OCI-LY3 (cell line): ENCODE measurements at regions not wholly inside any gene's neighbourhood (a gene's known extent, or its start where the extent isn't known, plus 50 kb on each side); places are given as distances from the start of the nearest gene placed in this dataset.
A peak's percentile ranks its signal among the peaks of the same experiment; 100 is the strongest.

Experiments
- H2AFZ ChIP-seq: fragments of 200-600, 300-600 bp; shearing (Covaris generic); 2 replicates; pipeline ENCODE4 v1.6.0; 2014; ENCODE audit warnings: antibody characterized with exemption, low read depth, low read length
- H3K27ac ChIP-seq: fragments of 200-600, 300-600 bp; sonication (generic); 2 replicates; pipeline ENCODE4 v1.5.1; 2014; ENCODE audit warnings: mild to moderate bottlenecking, low read length, moderate library complexity, mixed read lengths
- H3K27me3 ChIP-seq: fragments of 200-600, 300-600 bp; sonication (generic); 2 replicates; pipeline ENCODE4 v1.6.1; 2014; ENCODE audit warnings: low read depth, low read length, mixed read lengths
- H3K36me3 ChIP-seq: fragments of 200-600, 300-600 bp; sonication (generic); replicated peaks from 2 replicates; pipeline ENCODE3; 2014; ENCODE audit warnings: low read depth, low read length, mixed read lengths
- H3K4me1 ChIP-seq: fragments of 300-600, 200-600 bp; sonication (generic); 2 replicates; pipeline ENCODE4 v1.6.1; 2014; ENCODE audit warnings: low read length, mixed read lengths
- H3K4me2 ChIP-seq: fragments of 200-600, 300-600 bp; sonication (generic); 2 replicates; pipeline ENCODE4 v1.6.1; 2014; ENCODE audit warnings: low read length, mixed read lengths
- H3K4me3 ChIP-seq: fragments of 300-600, 200-600 bp; sonication (generic); 2 replicates; pipeline ENCODE4 v1.5.1; 2014; ENCODE audit warnings: antibody characterized with exemption, mild to moderate bottlenecking, low read length, moderate library complexity
- H3K79me2 ChIP-seq: fragments of 300-600, 200-600 bp; shearing (Covaris generic); 2 replicates; pipeline ENCODE4 v1.6.1; 2014; ENCODE audit warnings: mild to moderate bottlenecking, low read length, mixed read lengths
- H3K9ac ChIP-seq: fragments of 300-600, 200-600 bp; shearing (Covaris generic); 2 replicates; pipeline ENCODE4 v1.6.0; 2014; ENCODE audit warnings: mild to moderate bottlenecking, low read length, moderate library complexity
- H3K9me3 ChIP-seq: fragments of 200-600, 300-600 bp; shearing (Covaris generic); 2 replicates; pipeline ENCODE4 v1.6.1; 2014; ENCODE audit warnings: low read length, mixed read lengths; ENCODE audit not compliant: insufficient read depth
- H4K20me1 ChIP-seq: fragments of 200-600, 300-600 bp; sonication (generic); 2 replicates; pipeline ENCODE4 v1.6.1; 2016; ENCODE audit warnings: low read length, mixed read lengths; ENCODE audit not compliant: insufficient read depth
- CTCF ChIP-seq: fragments of 200-600, 300-600 bp; sonication (generic); IDR thresholded peaks from 2 replicates; pipeline ENCODE4 v1.5.1; 2014; ENCODE audit warnings: antibody characterized with exemption, low read length, low read depth
- EZH2phosphoT487 ChIP-seq: fragments of 200-600 bp; shearing (Covaris generic); IDR thresholded peaks from 2 replicates; pipeline ENCODE4 v1.6.1; 2018; ENCODE audit warnings: antibody characterized with exemption, mixed run types, low read depth

GRCh38 chr5:108481355-108481931 is 99.5 kb upstream of the FBXL17 start:
- Histone ChIP-seq H3K79me2 (no peaks in the 10 kb centered on the region), H4K20me1 (no peaks in the 10 kb centered on the region), H3K27ac (no peak overlapping the region), H3K9ac (no peak overlapping the region), H3K27me3 (no peaks in the 10 kb centered on the region), H2AFZ (peak overlapping the region; percentile 8; the same call in 1 of the 2 replicates), H3K9me3 (no peaks in the 10 kb centered on the region), H3K4me1 (no peaks in the 10 kb centered on the region), H3K36me3 (no peaks in the 10 kb centered on the region), H3K4me2 (peak overlapping the region; percentile 62), H3K4me3 (no peak overlapping the region)
- TF ChIP-seq CTCF (peak; percentile 62), EZH2phosphoT487 (no peak)

- Histone ChIP-seq H3K9ac (no peak overlapping the region), H3K4me2 (no peak overlapping the region), H2AFZ (no peak overlapping the region), H3K36me3 (no peaks in the 10 kb centered on the region), H3K27me3 (no peaks in the 10 kb centered on the region), H3K4me3 (no peak overlapping the region), H3K4me1 (no peaks in the 10 kb centered on the region), H3K9me3 (no peaks in the 10 kb centered on the region), H4K20me1 (no peaks in the 10 kb centered on the region), H3K79me2 (no peaks in the 10 kb centered on the region), H3K27ac (no peak overlapping the region)
- TF ChIP-seq EZH2phosphoT487 (no peak), CTCF (no peak)
These were observed 90.3 kb upstream of the FBXL17 start for GRCh38 chr5:108472237-108472636.

- no peak for TF ChIP-seq EZH2phosphoT487
- TF ChIP-seq CTCF: no peak
- Histone ChIP-seq H3K9me3 (no peaks in the 10 kb centered on the region), H3K36me3 (no peaks in the 10 kb centered on the region)
These were observed 85.7 kb upstream of the FBXL17 start for GRCh38 chr5:108467563-108467962.

GRCh38 chr5:108461628-108462367 is 79.9 kb upstream of the FBXL17 start:
- Histone ChIP-seq H3K36me3 (no peaks in the 10 kb centered on the region), H3K4me1 (no peaks in the 10 kb centered on the region), H3K27me3 (no peaks in the 10 kb centered on the region), H3K4me3 (no peak overlapping the region), H3K9ac (no peak overlapping the region), H3K9me3 (no peaks in the 10 kb centered on the region), H3K27ac (no peak overlapping the region), H4K20me1 (no peaks in the 10 kb centered on the region), H2AFZ (no peak overlapping the region), H3K4me2 (no peak overlapping the region), H3K79me2 (no peaks in the 10 kb centered on the region)
- no peak for TF ChIP-seq EZH2phosphoT487

More at GRCh38 chr5:108467563-108467962, 85.7 kb upstream of the FBXL17 start:
- H3K4me2 ChIP-seq: no peak overlapping the region
- H3K9ac ChIP-seq: no peak overlapping the region
- H3K27me3 ChIP-seq: no peaks in the 10 kb centered on the region
- no peaks in the 10 kb centered on the region for H4K20me1 ChIP-seq
- H3K4me1 ChIP-seq: no peaks in the 10 kb centered on the region
- no peak overlapping the region for H3K27ac ChIP-seq
- no peak overlapping the region for H3K4me3 ChIP-seq
- H2AFZ ChIP-seq: no peak overlapping the region
- H3K79me2 ChIP-seq: no peaks in the 10 kb centered on the region
